OCI-M1 (cell line): ENCODE measurements at regions not wholly inside any gene's neighbourhood (a gene's known extent, or its start where the extent isn't known, plus 50 kb on each side); places are given as distances from the start of the nearest gene placed in this dataset.

ENCODE experiments used
- DNase-seq: peaks from one replicate; lab custom pipeline; 2025; lab: John Stamatoyannopoulos, UW

GRCh38 chr10:83037653-83038052 is 1101.7 kb upstream of the GHITM start:
- peak; percentile 51 for DNase-seq

DNA sequence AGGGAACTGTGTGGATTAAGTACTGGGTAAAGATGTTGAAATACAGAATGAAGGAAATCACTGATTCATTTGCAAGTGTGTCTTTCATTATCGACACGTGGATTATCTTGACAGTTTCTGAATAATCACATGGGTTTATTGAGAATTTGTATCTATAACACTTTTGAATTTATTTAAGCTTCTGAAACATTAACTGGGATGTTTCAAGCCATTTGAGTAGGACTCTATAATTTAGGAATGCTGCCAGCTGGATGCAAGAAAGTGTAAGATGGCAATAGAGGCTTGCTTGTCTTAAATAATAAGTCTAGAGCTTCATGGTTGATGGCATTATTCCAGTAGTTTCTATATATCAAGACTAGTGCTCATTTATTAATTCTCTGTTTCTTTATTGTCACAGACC is 1100.7 kb upstream of the GHITM start:
- DNase-seq, result no peak

- DNase-seq, result no peak
Observed at GRCh38 chr10:83045731-83046130, 1093.6 kb upstream of the GHITM start.

GRCh38 chr10:83050815-83051214 is 1088.5 kb upstream of the GHITM start:
- DNase-seq, result no peak

GRCh38 chr10:83062871-83063270 is 1076.4 kb upstream of the GHITM start:
- no peak for DNase-seq

- no peak for DNase-seq
Observed at GRCh38 chr10:83073472-83073871, 1065.8 kb upstream of the GHITM start.

DNA sequence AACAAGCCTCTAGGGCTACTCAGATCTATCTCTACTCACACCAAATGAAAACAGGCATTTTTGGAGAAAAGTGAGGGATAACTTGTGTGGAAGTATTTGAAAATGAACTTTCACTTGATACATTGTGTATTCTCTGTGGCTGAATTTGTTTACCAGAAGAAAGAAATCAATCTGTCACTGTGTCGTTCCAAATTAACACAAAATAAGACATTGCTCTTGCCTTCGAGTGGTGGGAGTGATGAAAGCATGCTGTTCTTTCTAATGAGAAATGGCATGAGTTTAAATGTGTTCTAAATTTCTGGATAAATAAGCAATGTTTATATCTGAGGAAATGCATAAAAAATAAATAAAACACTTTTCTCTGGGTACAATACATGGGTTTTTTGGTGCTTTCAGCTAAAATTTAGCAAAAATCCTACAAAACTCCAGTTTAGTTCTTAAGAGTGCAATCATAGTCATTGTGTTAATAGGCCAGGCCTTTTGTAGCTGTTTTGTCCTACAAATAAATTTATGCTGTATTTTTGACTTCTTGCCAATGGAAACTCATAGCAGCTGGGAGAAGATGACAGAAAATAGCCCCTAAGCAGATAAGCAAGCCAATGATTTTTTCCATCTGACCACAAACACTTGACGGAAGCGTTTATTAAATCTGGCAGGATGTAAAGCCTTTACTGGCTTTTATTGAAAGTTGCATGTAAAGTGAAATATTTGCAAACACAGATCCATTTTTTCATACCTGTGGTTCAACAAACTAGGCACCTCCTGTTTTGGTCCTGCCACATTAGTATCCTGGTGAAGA is 1064.1 kb upstream of the GHITM start:
- no peak for DNase-seq

- DNase-seq, result no peak
Observed at GRCh38 chr10:83075815-83076355, 1063.4 kb upstream of the GHITM start.

DNA sequence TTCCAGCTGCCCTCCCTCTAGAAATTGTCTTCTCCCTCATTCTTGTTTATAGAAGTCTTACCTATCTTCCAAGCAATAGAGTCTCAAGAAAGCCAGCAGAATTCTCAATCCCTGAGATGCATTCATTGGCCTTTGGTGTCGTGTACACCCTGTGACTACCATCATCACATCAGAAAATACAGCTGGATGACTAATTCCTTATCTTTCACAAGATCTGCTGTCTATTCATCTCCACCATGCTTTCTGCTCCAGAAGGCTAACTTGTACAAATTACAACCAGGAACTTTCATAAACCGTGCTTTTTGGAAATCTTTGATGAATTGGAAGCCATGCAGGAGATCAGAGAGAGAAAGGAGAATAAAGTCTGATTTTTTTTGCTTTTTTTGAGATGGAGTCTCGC is 1062.9 kb upstream of the GHITM start:
- DNase-seq, result no peak

DNA sequence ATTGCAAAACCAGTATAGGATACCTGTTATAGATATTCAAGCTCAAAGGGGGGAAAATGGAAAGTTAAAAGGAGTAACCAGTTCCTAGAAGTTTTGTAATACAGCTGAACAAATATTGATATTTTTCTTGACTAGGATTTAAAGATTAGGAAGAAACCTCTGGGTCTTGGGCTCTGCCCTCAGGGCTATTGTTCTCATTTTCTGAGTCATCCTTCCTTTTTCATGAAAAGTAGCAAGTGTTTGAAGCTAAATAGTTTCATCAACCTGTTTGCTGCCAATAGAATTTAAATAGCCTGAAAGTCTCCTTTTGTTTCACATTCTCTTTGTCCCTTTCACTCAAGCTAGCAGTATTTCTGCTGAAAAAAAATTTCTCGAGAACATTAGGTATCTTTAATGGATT is 1061.1 kb upstream of the GHITM start:
- no peak for DNase-seq

DNA sequence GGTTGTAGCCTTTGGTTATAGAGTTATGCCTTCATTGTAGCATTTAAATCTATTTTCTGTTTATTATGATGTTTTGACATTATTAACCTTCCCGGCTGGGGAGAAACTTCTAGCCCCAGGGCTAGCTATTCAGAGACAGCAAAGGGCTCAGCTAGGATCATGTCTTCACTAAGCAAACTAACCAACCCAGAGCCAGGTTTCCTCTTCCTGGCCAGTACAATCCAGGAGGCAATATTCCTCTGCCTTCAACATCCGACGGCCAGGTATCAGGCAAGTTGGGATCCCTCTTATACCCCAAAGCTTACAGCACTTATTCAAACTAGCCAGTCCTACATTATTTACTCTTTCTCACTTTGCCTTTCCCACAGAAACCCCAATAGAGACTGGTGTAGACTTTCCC is 1060.7 kb upstream of the GHITM start:
- DNase-seq, result no peak

DNA sequence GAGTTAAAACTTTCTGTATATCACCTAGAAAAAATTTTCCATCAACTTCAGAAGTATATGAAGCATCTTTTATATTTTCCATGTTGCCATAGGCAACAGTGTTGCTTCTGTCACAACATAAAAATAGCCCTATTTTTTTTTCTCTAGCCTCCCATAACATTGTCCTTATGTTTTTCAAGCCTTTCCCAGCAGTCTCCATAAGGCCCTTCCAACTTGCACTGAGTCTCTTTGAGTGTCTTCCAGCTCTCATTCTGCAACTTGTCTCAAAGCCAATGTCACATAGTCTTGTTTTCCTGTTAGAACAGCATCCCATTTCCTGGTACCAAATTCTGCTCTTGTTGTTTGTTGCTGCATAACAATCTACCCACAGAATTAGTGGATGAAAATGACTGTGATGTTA is 1055.5 kb upstream of the GHITM start:
- DNase-seq, result no peak

GRCh38 chr10:83089335-83089734 is 1050.0 kb upstream of the GHITM start:
- no peak for DNase-seq

DNA sequence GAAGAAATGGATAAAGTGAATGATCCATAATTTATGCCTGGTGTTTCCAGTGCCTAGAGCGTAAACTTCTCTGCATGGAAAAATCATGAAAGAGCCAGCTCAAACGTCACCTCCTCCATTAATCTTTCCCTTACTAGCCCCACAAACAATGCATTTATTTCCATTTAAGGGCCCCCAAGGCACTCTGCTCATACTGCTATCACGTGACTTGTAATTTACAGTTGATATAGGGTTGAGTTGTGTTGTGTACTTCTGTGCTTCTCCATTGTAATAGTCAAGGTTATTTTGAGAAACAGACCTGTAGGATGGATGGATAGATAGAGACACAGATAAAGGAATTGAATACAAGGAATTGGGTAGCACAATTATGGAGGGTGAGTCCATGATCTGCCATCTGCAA is 1034.7 kb upstream of the GHITM start:
- DNase-seq, result no peak

DNA sequence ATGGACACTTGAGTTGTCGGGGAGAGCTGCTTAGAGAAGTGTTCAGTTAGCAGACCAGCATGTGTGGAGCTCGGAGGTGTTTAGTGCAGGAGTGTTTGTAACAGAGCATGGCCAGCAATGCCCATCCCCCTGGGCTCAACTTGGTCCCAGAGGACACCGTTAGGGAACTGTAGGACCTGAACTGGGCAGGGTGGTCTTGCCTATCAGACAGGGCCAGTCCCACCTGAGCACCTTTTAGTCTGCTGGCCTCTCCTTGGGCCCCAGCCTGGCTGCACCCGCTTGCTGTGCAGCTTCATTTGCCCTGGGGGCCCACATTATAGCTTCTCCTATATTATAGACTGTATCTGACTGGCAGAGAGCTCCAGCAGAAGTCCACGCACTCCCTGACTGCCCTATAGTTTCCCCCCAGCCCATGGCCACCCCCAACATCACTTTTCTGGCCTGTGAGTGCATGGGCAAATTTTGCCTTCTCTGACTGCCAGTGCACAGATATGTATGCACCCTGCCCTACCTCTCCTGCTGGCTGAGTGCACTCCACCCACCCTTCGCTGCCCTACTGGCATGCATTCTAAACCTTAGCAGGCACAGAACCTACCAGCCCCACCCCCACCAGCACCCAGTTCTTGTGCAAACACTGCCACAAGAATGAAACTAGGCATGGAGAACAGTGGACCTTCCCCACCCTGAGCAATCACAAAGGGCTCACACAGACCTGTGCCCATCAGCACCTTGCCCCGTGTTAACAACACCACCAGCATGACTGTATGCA is 1030.6 kb upstream of the GHITM start:
- no peak for DNase-seq

DNA sequence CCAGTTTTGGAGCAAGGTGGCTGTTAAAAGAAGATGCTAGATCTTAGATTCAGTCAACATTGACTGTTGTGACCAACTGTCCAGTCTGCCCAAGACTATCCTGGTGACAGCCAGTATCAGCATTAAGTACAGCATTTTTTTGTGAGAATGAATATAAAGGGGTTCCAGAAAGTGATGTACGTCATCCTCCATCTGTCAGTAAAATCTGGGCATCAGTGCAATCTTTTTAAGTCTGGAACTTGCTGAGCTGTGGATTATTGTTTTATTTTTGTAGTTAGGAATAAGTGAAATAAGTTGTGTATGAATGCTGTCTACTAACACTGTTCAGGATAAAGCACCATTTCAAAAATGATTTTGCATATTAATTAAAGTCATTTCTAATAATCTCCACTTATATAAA is 1020.0 kb upstream of the GHITM start:
- DNase-seq, result no peak

- DNase-seq, result no peak
Observed at GRCh38 chr10:83122336-83122735, 1017.0 kb upstream of the GHITM start.

DNA sequence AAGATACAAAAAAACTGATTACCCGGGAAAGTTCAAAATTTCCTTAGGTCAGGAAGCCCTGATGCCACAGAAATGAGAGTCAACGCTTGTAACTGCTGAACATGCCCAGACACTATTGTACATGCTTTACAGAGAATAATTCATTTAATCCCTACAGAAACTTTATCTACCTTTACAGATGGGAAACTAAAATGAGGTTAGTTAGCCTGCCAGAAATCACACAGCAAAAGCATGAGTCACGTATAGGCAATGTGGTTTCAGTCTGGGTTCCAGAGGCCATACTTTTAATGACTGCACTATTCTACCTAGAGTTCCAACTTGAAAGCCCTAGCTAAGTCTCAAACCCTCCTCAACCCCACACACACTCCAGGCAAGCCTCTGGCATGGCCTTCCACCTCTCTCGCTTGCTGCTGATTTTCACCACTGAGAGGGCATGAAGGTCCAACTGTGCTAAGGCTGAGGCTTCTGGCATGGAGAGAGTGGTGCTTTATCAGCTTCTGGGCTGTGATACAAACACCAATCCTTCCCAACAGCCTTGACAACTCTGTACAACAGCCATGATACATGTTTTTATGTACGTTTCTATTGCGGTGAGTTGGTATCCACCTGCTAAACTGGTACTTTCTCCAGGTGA is 1011.2 kb upstream of the GHITM start:
- DNase-seq, result no peak

GRCh38 chr10:83140811-83141210 is 998.5 kb upstream of the GHITM start:
- no peak for DNase-seq

DNA sequence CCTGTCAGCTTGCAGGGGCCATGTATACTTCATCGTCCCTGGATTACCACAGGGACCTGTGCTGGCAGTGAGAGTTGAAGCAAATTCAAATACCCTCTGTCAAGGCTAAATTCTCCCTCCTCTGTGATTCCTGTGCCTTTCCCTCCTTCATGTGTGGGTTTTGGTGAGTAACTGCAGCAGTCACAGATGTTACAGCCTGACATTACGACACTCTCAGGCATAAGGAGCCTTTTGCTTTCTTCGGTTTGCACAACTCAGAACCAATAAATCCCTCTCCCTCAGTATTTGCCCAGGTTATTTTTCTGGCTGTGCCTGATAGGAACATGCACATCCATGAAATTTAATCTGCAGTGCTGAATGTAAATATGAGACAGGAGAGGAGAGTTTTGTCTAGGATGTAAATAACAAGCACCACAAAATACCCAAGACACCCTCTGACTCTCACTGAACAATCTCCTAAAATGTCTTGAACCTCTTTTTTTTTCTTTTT is 997.2 kb upstream of the GHITM start:
- no peak for DNase-seq

DNA sequence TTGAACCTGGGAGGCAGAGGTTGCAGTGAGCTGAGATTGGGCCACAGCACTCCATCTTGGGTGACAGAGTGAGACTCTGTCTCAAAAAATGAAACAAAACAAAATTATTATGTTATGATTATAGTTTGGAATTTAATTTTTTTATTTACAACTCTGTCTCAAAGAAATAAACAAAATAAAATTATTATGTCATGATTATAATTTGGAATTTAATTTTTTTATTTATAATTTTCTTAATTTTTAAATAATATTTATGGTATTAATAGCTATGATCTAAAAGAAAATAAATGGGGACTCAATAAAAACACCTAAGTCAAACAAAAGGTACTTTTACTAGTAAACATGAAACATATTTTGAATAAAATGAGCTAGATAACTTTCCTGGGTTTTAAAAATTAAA is 994.8 kb upstream of the GHITM start:
- DNase-seq, result no peak

GRCh38 chr10:83153714-83154113 is 985.6 kb upstream of the GHITM start:
- no peak for DNase-seq

DNA sequence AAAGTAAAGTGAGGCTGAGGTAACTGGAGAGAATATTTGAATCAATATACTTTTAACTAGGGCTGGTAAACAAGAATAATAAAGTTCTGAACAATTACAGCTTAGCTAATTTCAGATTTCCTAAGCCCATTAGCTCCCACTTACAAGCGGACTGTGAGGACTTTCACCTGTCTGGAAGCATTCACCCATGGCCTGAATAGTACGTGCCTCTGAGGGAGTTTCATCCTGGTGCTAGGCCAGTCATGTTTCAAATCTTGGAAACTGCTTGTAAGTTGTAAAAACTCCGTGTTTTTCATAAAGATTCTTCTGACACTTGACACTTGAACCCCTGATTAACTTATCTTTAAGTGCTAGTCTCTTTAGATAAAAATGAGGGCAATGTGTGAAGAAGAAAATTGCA is 975.2 kb upstream of the GHITM start:
- no peak for DNase-seq
